NCI-H1105 (cell line): ENCODE measurements at regions not wholly inside any gene's neighbourhood (a gene's known extent, or its start where the extent isn't known, plus 50 kb on each side); places are given as distances from the start of the nearest gene placed in this dataset.

ENCODE experiments used
- DNase-seq: peaks from one replicate; lab custom pipeline; 2025; lab: John Stamatoyannopoulos, UW

DNA sequence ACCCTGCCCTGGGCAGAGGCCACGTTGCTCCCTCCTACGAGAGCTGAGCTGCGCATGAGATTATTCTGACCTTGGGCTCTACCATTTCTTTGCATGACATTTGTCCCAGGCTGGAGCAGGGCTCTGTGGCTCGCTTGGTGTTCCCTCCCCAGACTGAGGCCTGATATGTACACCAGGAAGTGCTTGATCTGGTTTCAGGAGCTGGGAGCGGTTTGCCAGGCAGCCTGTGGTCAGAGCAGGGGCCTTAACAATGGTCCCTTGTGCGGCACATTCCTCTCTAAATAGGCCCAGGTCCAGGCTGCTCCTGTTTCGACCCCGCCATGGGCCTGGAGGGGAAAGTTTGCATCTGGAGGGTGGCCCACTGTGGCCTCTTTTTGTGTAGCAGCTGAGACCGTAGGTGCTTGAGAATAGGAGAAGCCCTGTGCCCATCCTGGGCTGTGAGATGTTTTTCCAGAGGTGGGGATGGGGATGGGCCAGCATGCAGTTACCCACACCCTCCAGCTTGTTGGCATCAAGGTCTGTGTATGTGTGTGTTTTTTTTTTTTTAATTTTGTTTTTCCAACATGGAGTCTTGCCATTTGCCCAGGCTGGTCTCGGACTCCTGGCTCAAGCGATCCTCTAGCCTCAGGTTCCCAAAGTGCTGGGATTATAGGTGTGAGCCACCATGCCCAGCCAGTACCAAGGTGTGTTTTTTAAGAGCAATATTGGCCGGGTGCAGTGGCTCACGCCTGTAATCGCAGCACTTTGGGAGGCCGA is 253.9 kb downstream of the SEC14L1 start:
- no peak for DNase-seq

- no peak for DNase-seq
These were observed 254.8 kb downstream of the SEC14L1 start for GRCh38 chr17:77395501-77396048.

DNA sequence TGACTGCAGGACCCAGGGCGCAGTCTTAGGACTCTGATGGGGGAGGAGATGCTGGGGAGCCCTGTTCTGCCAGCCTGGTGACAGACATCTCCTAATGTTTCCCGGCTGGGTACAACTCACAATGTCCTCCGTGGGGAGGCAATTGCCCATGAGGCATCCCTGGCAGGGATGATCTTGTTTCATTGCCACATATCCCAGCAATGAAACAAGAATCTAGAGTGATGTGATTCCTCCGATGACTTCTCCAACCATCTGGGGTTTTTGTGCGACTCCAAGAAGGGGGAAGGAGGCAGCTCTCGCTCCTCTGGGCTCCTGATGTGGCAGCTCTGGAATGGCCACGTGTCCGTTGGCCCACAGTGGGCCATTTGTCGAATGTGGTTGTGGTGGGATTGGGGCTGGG is 255.8 kb downstream of the SEC14L1 start:
- DNase-seq: no peak

GRCh38 chr17:77398274-77398673 is 257.5 kb downstream of the SEC14L1 start:
- no peak for DNase-seq

DNA sequence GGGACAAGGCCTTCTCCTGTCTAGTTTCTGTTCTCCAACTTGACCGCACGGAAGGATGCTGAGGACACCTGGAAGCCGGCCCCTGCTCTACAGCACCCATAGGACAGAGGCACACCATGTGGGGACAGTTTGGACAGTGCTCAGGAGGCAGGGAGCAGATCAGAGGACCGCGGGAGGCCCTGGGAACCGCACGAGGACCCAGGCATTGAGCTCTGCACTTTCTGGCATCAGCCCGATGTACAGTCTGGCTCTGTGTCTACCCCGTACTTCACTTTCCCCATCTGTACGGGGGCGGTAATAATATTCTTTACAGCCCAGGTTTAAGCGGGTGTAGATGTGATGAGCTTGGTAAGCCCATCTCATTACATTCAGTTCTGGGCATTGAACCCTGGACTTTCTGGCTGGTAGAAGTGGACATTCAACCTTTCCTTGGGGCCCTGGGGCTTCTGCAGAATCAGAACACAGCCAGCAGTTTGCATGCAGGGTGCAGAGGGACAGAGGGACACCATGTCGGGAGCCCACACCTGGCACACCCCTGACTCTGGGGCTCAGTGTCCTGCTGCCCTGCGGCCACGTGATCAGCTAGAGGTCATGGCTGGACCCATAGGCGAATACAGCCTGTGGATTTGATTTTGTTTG is 258.7 kb downstream of the SEC14L1 start:
- no peak for DNase-seq

DNA sequence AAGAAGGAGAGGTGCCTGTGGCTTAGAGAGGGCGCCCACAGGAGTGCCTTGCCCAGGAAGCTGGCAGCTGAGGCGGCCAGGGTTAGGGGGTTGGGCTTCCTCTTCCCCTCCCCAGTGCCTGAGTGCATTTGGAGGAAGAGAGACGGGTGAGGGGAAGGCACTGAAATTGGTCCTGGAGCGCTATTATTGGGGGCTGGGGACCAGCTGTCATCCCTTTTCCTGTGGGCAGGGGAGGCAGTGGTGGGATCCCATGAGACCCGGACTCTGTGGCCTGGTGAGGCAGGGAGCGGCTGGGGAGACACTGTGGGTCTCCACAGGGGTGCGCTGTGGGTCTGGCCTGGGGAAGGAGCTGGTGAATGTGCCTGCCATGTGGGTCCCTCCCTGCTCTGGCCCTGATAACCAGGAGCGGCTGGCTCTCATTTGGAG is 259.7 kb downstream of the SEC14L1 start:
- DNase-seq: no peak

DNA sequence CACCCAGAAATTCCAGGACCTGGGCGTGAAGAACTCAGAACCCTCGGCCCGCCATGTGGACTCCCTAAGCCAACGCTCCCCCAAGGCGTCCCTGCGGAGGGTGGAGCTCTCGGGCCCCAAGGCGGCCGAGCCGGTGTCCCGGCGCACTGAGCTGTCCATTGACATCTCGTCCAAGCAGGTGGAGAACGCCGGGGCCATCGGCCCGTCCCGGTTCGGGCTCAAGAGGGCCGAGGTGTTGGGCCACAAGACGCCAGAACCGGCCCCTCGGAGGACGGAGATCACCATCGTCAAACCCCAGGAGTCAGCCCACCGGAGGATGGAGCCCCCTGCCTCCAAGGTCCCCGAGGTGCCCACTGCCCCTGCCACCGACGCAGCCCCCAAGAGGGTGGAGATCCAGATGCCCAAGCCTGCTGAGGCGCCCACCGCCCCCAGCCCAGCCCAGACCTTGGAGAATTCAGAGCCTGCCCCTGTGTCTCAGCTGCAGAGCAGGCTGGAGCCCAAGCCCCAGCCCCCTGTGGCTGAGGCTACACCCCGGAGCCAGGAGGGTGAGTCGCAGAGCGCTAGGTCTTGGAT is 261.5 kb downstream of the SEC14L1 start:
- no peak for DNase-seq

DNA sequence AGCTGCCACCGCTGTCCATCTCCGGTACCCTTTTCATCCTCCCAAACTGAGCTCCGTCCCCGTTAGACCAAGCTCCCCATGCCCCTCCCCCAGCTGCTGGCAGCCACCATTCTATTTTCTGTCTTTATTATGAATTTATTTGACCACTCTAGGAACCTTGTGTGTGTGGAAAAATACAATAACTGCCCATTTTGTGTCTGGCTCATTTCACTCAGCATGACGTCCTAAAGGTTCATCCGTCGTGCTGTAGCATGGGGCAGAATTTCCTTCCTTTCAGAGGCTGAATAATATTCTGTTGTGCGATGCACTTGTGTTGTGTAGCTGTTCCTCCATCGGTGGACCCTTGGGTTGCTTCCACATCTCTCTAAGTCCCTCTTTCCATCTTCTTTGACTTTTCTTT is 263.1 kb downstream of the SEC14L1 start:
- no peak for DNase-seq

DNA sequence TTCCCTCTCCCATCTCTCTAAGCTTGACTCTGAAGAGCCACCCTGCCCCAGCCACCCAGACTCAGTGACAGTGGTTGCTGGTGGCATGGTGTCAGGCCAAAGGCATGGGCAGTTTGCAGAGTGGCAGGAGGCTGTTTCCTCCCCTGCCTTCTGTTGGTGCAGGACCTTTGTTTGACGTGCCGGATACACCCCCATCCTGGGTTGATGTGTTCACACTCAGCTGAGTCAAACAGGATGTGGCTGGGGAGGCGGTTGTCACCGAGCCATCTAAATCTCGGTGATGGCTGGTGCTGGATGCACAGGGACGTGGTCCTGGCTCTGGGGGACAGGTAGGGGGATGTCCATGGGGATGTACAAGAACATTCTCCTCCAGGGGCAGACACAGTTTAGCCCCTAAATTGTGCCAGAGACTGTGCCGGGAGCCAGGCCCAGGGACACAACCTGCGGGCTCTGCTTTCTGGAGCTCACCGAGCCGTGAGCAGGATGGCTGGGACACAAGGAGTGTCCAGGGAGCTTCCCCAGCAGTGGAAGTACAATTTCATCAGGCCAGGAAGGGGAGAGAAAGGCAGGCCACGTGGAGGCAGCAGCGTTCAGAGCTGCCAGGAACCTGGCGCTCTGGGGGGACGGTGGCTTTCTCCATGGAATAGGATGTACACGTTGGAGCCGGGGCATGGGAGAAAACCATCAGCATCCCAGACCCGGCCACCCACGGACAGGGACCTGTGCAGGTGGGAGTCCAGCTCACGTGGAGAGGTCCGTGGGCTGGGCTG is 264.2 kb downstream of the SEC14L1 start:
- no peak for DNase-seq

DNA sequence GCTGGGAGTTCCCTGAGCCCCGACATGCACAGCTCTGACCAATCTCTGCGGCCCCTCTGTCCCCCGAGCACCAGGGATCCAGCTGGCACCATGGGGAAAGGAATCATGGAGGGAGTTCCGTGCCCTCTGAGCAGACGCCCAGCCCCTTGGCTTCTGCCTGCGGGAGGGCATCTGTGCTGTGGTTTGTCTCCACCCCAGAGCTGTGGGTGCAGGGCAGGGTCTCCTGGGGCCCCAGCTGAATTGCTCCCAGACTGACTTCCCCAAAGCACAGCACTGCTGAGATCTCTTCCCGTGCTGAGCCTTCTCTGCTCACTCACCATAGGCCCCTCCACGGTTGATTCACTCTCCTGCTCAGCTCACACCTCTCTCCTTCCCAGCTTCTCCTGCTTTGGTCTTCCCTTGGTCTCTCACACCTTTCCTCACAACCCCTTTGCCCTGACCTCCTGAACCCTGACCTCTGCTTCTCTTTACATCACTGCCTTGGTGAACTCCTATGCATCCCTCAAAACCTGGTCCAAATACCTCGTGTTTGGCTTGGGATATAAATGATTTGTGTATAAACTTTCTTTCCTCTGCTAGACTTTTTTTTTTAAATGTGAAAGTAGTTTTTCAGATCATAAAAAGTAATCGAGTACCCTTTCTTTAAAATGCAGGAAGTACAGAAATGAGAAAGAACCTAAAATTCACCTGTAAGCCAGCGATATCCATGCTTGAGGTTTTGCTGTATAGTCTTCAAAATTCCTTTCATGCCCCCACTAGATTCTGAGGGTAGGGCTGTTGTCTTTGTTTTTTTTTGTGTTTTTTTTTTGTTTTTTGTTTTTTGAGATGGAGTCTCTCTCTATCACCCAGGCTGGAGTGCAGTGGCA is 265.3 kb downstream of the SEC14L1 start:
- DNase-seq: no peak

- no peak for DNase-seq
These were observed 266.8 kb downstream of the SEC14L1 start for GRCh38 chr17:77407321-77408277.

GRCh38 chr17:77408284-77408683 is 267.5 kb downstream of the SEC14L1 start:
- no peak for DNase-seq

DNA sequence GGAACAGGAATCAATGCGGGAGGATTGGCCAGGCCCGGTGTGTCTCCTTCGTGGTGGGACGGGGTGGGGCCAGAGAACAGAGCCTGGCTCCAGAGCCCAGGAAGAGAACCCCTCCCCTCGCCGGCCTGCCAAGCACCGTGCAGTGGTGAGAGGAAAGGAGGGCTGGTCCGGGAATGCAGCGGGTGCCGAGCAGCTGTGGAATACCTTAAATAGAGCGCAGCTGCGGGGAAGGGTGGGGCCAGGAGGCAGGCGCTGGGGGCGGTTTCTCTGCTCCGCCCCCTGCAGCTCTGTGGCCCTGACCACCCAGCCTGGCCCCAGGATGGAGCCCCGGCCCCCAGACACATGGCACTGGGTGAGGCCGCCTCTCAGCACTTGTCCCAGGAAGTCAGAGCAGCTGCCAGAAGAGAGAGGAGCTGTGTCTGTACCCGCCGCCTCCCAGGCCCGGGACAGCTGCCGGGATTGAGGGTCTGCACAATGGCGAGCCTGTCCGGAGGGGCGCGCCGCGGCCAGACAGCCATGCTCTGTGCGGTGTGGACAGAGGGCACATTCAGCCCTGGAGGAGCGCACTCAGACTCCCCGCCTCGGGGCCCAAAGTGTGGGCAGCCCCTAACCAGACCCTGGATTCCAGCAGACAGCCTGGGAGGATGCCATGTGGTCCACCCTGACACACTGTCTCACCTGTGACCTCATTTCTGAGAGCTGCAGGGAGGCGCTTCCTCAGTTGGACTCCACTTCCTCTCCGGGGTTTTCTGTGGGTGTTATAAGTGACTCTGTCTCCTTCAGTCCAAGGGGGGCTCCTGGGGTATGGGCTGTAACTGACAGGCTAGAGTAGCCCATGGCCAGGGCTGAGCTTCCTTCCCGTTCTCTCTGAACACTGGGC is 268.8 kb downstream of the SEC14L1 start:
- DNase-seq: no peak

DNA sequence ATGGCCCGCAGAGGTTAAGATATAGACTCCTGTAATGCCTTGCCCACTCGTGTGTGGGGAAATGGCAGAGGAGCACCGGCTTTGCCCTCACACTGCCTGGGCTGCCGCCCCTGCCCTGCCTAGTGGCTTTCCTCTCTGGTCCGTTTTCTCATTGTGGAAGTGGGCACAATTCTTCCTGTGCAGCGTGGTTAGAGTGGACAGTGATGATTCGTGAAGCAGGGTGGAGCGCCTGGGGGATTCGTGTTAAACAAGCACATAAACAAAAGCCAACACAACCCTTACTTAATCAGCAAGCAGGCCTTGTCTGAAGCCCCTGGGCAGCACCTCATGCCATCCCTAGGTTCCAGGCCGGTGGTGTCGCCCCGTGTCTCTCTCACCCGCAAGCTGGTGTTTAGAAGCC is 269.7 kb downstream of the SEC14L1 start:
- DNase-seq: no peak

GRCh38 chr17:77414811-77415400 is 274.1 kb downstream of the SEC14L1 start:
- no peak for DNase-seq

DNA sequence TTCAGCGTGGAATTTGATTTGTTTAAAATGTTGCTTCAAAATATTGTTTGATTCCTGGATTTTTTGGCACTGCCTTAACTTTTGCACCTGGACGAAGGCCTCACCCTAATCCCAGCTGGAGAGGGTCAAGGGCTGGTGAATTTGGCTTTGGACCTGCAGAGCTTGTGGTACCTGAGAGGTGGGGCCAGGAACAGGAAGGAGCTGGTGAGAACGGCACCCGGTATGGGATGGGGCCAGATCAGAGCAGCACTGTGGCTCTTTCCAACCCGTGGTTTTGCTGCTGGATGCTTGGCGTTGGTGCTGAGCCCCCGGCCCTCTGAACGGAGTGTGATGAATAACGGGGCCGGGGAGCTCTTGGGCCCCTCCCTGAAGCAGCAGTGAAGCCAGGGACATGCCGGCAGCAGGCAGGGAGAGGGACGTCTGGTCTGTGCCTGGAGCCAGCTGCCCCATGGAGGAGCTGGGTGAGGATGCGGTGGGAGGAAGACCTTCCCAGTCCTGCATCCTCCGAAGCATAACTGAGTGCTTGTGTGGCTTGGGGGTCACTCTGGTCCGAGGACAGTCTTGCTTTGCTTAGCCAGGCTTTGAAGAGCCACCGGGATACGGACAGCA is 275.4 kb downstream of the SEC14L1 start:
- no peak for DNase-seq

- DNase-seq: no peak
These were observed 276.8 kb downstream of the SEC14L1 start for GRCh38 chr17:77417575-77417974.

GRCh38 chr17:77418609-77419008 is 277.8 kb downstream of the SEC14L1 start:
- no peak for DNase-seq
